GM12878 (cell line): ENCODE measurements at regions not wholly inside any gene's neighbourhood (a gene's known extent, or its start where the extent isn't known, plus 50 kb on each side); places are given as distances from the start of the nearest gene placed in this dataset.
"Not testable (repeated sequence)": the region's sequence is repeated elsewhere in the genome, so short reads cannot be mapped to it uniquely, and the experiment has no call there.

ENCODE experiments used
- CHD1 ChIP-seq: IDR thresholded peaks from 2 replicates; pipeline ENCODE4 v1.6.1; 2012; ENCODE audit warnings: low read depth, low read length, improper control_type of control experiment
- JUNB ChIP-seq: IDR thresholded peaks from 2 replicates; pipeline ENCODE4 v1.6.1; 2016; ENCODE audit warnings: antibody characterized with exemption, mild to moderate bottlenecking

- not testable (repeated sequence) for TF ChIP-seq CHD1, JUNB
These were observed 65.2 kb downstream of the B4GALT7 start for GRCh38 chr5:177665172-177665571.
